ENCODE measurements at regions not wholly inside any gene's neighbourhood (a gene's known extent, or its start where the extent isn't known, plus 50 kb on each side); places are given as distances from the start of the nearest gene placed in this dataset.

GRCh38 chr6:119965900-119966299 is 616.3 kb upstream of the MAN1A1 start:
- no peak for ATAC-seq (ENCODE audit: low read depth)
- no peak for DNase-seq
- no peak overlapping the region for H2BK5ac ChIP-seq (ENCODE audit: low read depth, low read length, poor library complexity, severe bottlenecking)
- H3K23ac ChIP-seq (ENCODE audit: low read depth, low read length) = no peak overlapping the region
- no peaks in the 10 kb centered on the region for H4K20me1 ChIP-seq (ENCODE audit: insufficient read depth, low read length)
- WGBS, 2 experiments (ENCODE audit: extremely low coverage in 2 of 2, insufficient read length in 1 of 2) = no CpG with 5 or more reads among the region's 10 CpGs
- H3K27me3 ChIP-seq (ENCODE audit: control insufficient read depth, insufficient read depth, low read length) = no peaks in the 10 kb centered on the region
- no peak overlapping the region for H3K4me2 ChIP-seq (ENCODE audit: low read depth, low read length)
- H4K91ac ChIP-seq (ENCODE audit: insufficient read depth, low read depth, low read length) = no peak overlapping the region
- no peak overlapping the region for H4K5ac ChIP-seq (ENCODE audit: low read depth, low read length)
- H2BK15ac ChIP-seq (ENCODE audit: low read depth, low read length) = no peak overlapping the region
- no peak overlapping the region for H3K56ac ChIP-seq (ENCODE audit: extremely low read depth, insufficient read depth, low read length)
- H2AK9ac ChIP-seq (replicated peaks; ENCODE audit: low read depth, low read length, poor library complexity) = no peak overlapping the region
- no peak overlapping the region for H3K27ac ChIP-seq (ENCODE audit: insufficient read depth, low read length)
- in situ Hi-C loops (cut with MboI; ENCODE audit: low sequenced_read_pairs) (no loop called here), dilution Hi-C loops (cut with HindIII; ENCODE audit: low sequenced_read_pairs, unreplicated experiment) (no loop called here), intact Hi-C loops (cut with micrococcal nuclease) (no loop called here)
- no peaks in the 10 kb centered on the region for H3K9me1 ChIP-seq (ENCODE audit: insufficient read depth, low read length)
- H2AFZ ChIP-seq (replicated peaks; ENCODE audit: low read length, poor library complexity) = no peak overlapping the region
- ChIA-PET CTCF (no interaction called here), POLR2A (ENCODE audit: unreplicated experiment) (no interaction called here)
- H3K9ac ChIP-seq (ENCODE audit: low read depth, low read length) = no peak overlapping the region
- BruUV-seq (replicated peaks) = no TSS peak
- H3K4me3 ChIP-seq (ENCODE audit: insufficient read depth, low read depth, low read length) = no peak overlapping the region
- H3K18ac ChIP-seq (ENCODE audit: low read depth, low read length) = no peak overlapping the region
- H3K79me1 ChIP-seq (ENCODE audit: low read depth in 1 of 2, low read length in 2 of 2) = no peaks in the 10 kb centered on the region
- no peaks in the 10 kb centered on the region for H3K36me3 ChIP-seq (ENCODE audit: control insufficient read depth, insufficient read depth, low read length)
- no peaks in the 10 kb centered on the region for H3K4me1 ChIP-seq (ENCODE audit: control insufficient read depth, insufficient read depth, low read length)
- no peak overlapping the region for H2BK120ac ChIP-seq (ENCODE audit: low read depth, low read length)
- H3K14ac ChIP-seq (replicated peaks; ENCODE audit: low read depth, low read length) = no peak overlapping the region
- peaks cover 3% of the 10 kb centered on the region for H3K9me3 ChIP-seq (ENCODE audit: control insufficient read depth, insufficient read depth, low read length)
- no peak overlapping the region for H2BK20ac ChIP-seq (ENCODE audit: low read depth, low read length)
- H4K8ac ChIP-seq (ENCODE audit: low read depth in 2 of 2, low read length in 2 of 2) = no peak overlapping the region
- H2AK5ac ChIP-seq (ENCODE audit: low read depth, low read length) = no peak overlapping the region
- H3K4ac ChIP-seq (ENCODE audit: low read depth, low read length) = no peak overlapping the region
- TF ChIP-seq SMC3 (IDR thresholded peaks at IDR 0.05; ENCODE audit: low read depth, low read length) (no peak), MXI1 (IDR thresholded peaks at IDR 0.05; ENCODE audit: borderline replicate concordance, low read depth, low read length) (no peak), MAZ (IDR thresholded peaks at IDR 0.05; ENCODE audit: borderline replicate concordance, low read depth, low read length) (no peak), RFX5 (IDR thresholded peaks at IDR 0.05; ENCODE audit: low read depth, low read length) (no peak), RCOR1 (IDR thresholded peaks at IDR 0.05; ENCODE audit: insufficient replicate concordance, low read length) (no peak), POLR2A (IDR thresholded peaks at IDR 0.05; ENCODE audit: low read depth, low read length) (no peak)

Measured in IMR-90 (cell line).